ENCODE measurements at regions not wholly inside any gene's neighbourhood (a gene's known extent, or its start where the extent isn't known, plus 50 kb on each side); places are given as distances from the start of the nearest gene placed in this dataset.

- H4K20me1 ChIP-seq (ENCODE audit: control insufficient read depth, insufficient read depth, insufficient read length) = no peaks in the 10 kb centered on the region
- H3K56ac ChIP-seq (ENCODE audit: insufficient read length, low read depth, low read length) = no peak overlapping the region
- no peak overlapping the region for H2AK5ac ChIP-seq (ENCODE audit: insufficient read length, low read length)
- H3K18ac ChIP-seq (ENCODE audit: insufficient read length, low read depth, low read length) = no peak overlapping the region
- no peaks in the 10 kb centered on the region for H3K27me3 ChIP-seq (ENCODE audit: insufficient read depth, low read length)
- no peak for DNase-seq
- H2BK12ac ChIP-seq (ENCODE audit: insufficient read length, low read depth, low read length) = no peak overlapping the region
- no peak overlapping the region for H2BK15ac ChIP-seq (ENCODE audit: low read depth, low read length)
- H3K4me2 ChIP-seq (ENCODE audit: insufficient read depth, insufficient read length, low read length) = no peak overlapping the region
- H4K8ac ChIP-seq (replicated peaks; ENCODE audit: insufficient read length, low read depth, low read length) = no peak overlapping the region
- H2BK5ac ChIP-seq (ENCODE audit: insufficient read length, low read length) = no peak overlapping the region
- Mint-ChIP-seq H3K36me3 (ENCODE audit: insufficient read depth in 1 of 3, low read depth in 3 of 3) (no peaks in the 10 kb centered on the region), H3K4me1 (peaks cover 5% of the 10 kb centered on the region in 2 experiments), H3K9me3 (no peaks in the 10 kb centered on the region), H3K27me3 (ENCODE audit: low read depth) (no peaks in the 10 kb centered on the region; the same call in 1 of the 2 replicates), H3K4me3 (no peak overlapping the region), H3K27ac (no peak overlapping the region)
- no peak overlapping the region for H3K27ac ChIP-seq (ENCODE audit: insufficient read length, low read depth, low read length)
- no peak overlapping the region for H3K14ac ChIP-seq (ENCODE audit: insufficient read depth, low read length)
- H3T11ph ChIP-seq (ENCODE audit: low read length) = no peak overlapping the region
- no peak overlapping the region for H2BK120ac ChIP-seq (ENCODE audit: low read depth, low read length, poor library complexity, severe bottlenecking)
- H3K9ac ChIP-seq (ENCODE audit: extremely low read depth, insufficient read length, low read length) = no peak overlapping the region
- no CpG with 5 or more reads among the region's 2 CpGs for WGBS (ENCODE audit: extremely low coverage, insufficient read length, low lambda C conversion rate)
- H3K79me1 ChIP-seq (ENCODE audit: insufficient read depth, low read depth, low read length, poor library complexity, severe bottlenecking) = no peaks in the 10 kb centered on the region
- H3K4me1 ChIP-seq (ENCODE audit: insufficient read depth, low read length) = no peaks in the 10 kb centered on the region
- no peak overlapping the region for H4K5ac ChIP-seq (ENCODE audit: insufficient read length, low read depth, low read length)
- H4K91ac ChIP-seq (ENCODE audit: insufficient read length, low read depth, low read length) = no peak overlapping the region
- H2BK20ac ChIP-seq (ENCODE audit: low read depth, low read length, poor library complexity, severe bottlenecking) = no peak overlapping the region
- H3K23me2 ChIP-seq (ENCODE audit: insufficient read length, low read depth, low read length, poor library complexity, severe bottlenecking) = no peaks in the 10 kb centered on the region
- TF ChIP-seq CTCF (conservative IDR thresholded peaks at IDR 0.05) = no peak
- no peak overlapping the region for H2AFZ ChIP-seq (ENCODE audit: low read length)
- H3K9me3 ChIP-seq (ENCODE audit: control insufficient read depth, low read depth, low read length) = no peaks in the 10 kb centered on the region
- H3K79me2 ChIP-seq (ENCODE audit: insufficient read depth, low read length) = no peaks in the 10 kb centered on the region
- no peak overlapping the region for H3K23ac ChIP-seq (ENCODE audit: insufficient read length, low read depth, low read length)
- no peak overlapping the region for H3K4ac ChIP-seq (ENCODE audit: low read depth, low read length)
Observed at GRCh38 chr2:136306836-136307235, 188.9 kb upstream of the CXCR4 start.
